DOHH2 (cell line): ENCODE measurements at regions not wholly inside any gene's neighbourhood (a gene's known extent, or its start where the extent isn't known, plus 50 kb on each side); places are given as distances from the start of the nearest gene placed in this dataset.

Experiments used
- CTCF ChIP-seq: fragments of 200-600 bp; sonication (generic); IDR thresholded peaks from one replicate; pipeline ENCODE4 v1.5.1; 2014; ENCODE audit warnings: antibody characterized with exemption, mild to moderate bottlenecking, low read depth, low read length; ENCODE audit not compliant: poor library complexity, severe bottlenecking
- EZH2phosphoT487 ChIP-seq: fragments of 200-600 bp; sonication (generic); IDR thresholded peaks from 2 replicates; pipeline ENCODE4 v1.6.1; 2017; ENCODE audit warnings: borderline replicate concordance, mild to moderate bottlenecking, antibody characterized with exemption, low read length, moderate library complexity, mixed read lengths

GRCh38 chr7:41788556-41788955 is 85.7 kb upstream of the INHBA start:
- no peak for TF ChIP-seq CTCF
- TF ChIP-seq EZH2phosphoT487 = no peak
